Breast epithelium (tissue), 4 donors: ENCODE measurements at regions not wholly inside any gene's neighbourhood (a gene's known extent, or its start where the extent isn't known, plus 50 kb on each side); places are given as distances from the start of the nearest gene placed in this dataset.

Experiments
- DNase-seq, 2 donors: peaks; one replicate each; pipeline ENCODE4 v3.0.0-alpha.2; 2019; ENCODE audit warnings: low spot score in 2 of 2
- H3K27ac ChIP-seq, 2 donors: fragments of 200-600 bp; sonication (generic) in 1 of 2; one replicate each; pipeline ENCODE4 v1.5.1; 2016 to 2019; ENCODE audit warnings: mild to moderate bottlenecking in 1 of 2
- H3K27me3 ChIP-seq, 2 donors: fragments of 200-600 bp; sonication (generic) in 1 of 2; one replicate each; pipeline versions ENCODE4 v1.5.1 to v1.6.0; 2017 to 2019; ENCODE audit warnings: control low read depth in 1 of 2, mild to moderate bottlenecking in 1 of 2
- H3K36me3 ChIP-seq: fragments of 200-600 bp; one replicate; pipeline ENCODE4 v1.5.1; 2019
- H3K4me1 ChIP-seq, 2 donors: fragments of 200-600 bp; sonication (generic); one replicate each; pipeline ENCODE4 v1.5.1; 2016 to 2019; ENCODE audit warnings: control low read depth in 1 of 2
- H3K4me3 ChIP-seq, 3 donors: fragments of 200-600 bp; sonication (generic); 1 replicate in 2 of 3; 2 replicates in 1 of 3; pipeline ENCODE4 v1.5.1; 2016 to 2019; ENCODE audit warnings: mild to moderate bottlenecking in 3 of 3, moderate library complexity in 2 of 3
- H3K9me3 ChIP-seq, 2 donors: fragments of 200-600 bp; sonication (generic) in 1 of 2; one replicate each; pipeline ENCODE4 v1.5.1; 2016 to 2019; ENCODE audit warnings: control low read depth in 1 of 2
- CTCF ChIP-seq, 3 donors: fragments of 450-650 bp; IDR thresholded peaks; one replicate each; pipeline ENCODE4 v1.5.1; 2016 to 2017; ENCODE audit warnings: antibody characterized with exemption in 3 of 3, mild to moderate bottlenecking in 3 of 3, moderate library complexity in 3 of 3
- POLR2A ChIP-seq: fragments of 450-650 bp; IDR thresholded peaks from one replicate; pipeline ENCODE4 v1.6.1; 2016; ENCODE audit warnings: antibody characterized with exemption, mild to moderate bottlenecking, moderate library complexity
- POLR2AphosphoS5 ChIP-seq, 3 donors: sonication (generic); formaldehyde crosslinking; IDR thresholded peaks; one replicate each; pipeline ENCODE4 v1.6.1; 2017; ENCODE audit warnings: antibody characterized with exemption in 3 of 3
- intact Hi-C: fragments of 100-400 bp; cut with DNase I; formaldehyde crosslinking; loops from one replicate; pipeline ENCODE4 v1.15.1; 2023; ENCODE audit warnings: low total_unique reads

GRCh38 chr2:122480501-122481243, 725.2 kb downstream of the TSN start:
- no peaks in the 10 kb centered on the region for H3K36me3 ChIP-seq
- no peaks in the 10 kb centered on the region for H3K9me3 ChIP-seq
- H3K4me1 ChIP-seq, result no peaks in the 10 kb centered on the region
- TF ChIP-seq POLR2AphosphoS5 (IDR thresholded peaks at IDR 0.05) (no peak), POLR2A (no peak), CTCF (IDR thresholded peaks at IDR 0.05) (no peak)
- H3K27ac ChIP-seq, result no peak overlapping the region
- H3K4me3 ChIP-seq, result no peak overlapping the region
- DNase-seq, result no peak
- intact Hi-C loops, result loop anchor here (5.0 kb wide), 1 partner anchor 512 kb away; no protein-coding TSS in a partner anchor
- no peaks in the 10 kb centered on the region for H3K27me3 ChIP-seq

- Histone ChIP-seq H3K27ac (no peak overlapping the region), H3K4me3 (no peak overlapping the region), H3K36me3 (no peaks in the 10 kb centered on the region), H3K4me1 (no peaks in the 10 kb centered on the region), H3K9me3 (no peaks in the 10 kb centered on the region), H3K27me3 (no peaks in the 10 kb centered on the region)
- no peak for TF ChIP-seq POLR2A
- no peak for TF ChIP-seq POLR2AphosphoS5 (IDR thresholded peaks at IDR 0.05)
- TF ChIP-seq CTCF (IDR thresholded peaks at IDR 0.05), result no peak
- intact Hi-C loops, result loop anchor here (5.0 kb wide), 1 partner anchor 511 kb away; no protein-coding TSS in a partner anchor
- DNase-seq, result no peak
These were observed 725.8 kb downstream of the TSN start for GRCh38 chr2:122481244-122481622.

- H3K27me3 ChIP-seq, result no peaks in the 10 kb centered on the region
- intact Hi-C loops, result loop anchor here (5.0 kb wide), 1 partner anchor 511 kb away; no protein-coding TSS in a partner anchor
- no peaks in the 10 kb centered on the region for H3K4me1 ChIP-seq
- H3K4me3 ChIP-seq, result no peak overlapping the region
- no peak for TF ChIP-seq CTCF (IDR thresholded peaks at IDR 0.05)
- TF ChIP-seq POLR2AphosphoS5 (IDR thresholded peaks at IDR 0.05), result no peak
- no peak for TF ChIP-seq POLR2A
- no peaks in the 10 kb centered on the region for H3K9me3 ChIP-seq
- DNase-seq, result no peak
- no peak overlapping the region for H3K27ac ChIP-seq
- no peaks in the 10 kb centered on the region for H3K36me3 ChIP-seq
These were observed 726.3 kb downstream of the TSN start for GRCh38 chr2:122481717-122482116.

GRCh38 chr2:122486086-122486485, 730.6 kb downstream of the TSN start:
- Histone ChIP-seq H3K27me3 (no peaks in the 10 kb centered on the region), H3K36me3 (no peaks in the 10 kb centered on the region), H3K4me3 (no peak overlapping the region), H3K9me3 (no peaks in the 10 kb centered on the region), H3K27ac (no peak overlapping the region), H3K4me1 (no peaks in the 10 kb centered on the region)
- no peak for TF ChIP-seq CTCF (IDR thresholded peaks at IDR 0.05)
- TF ChIP-seq POLR2A, result no peak
- no peak for TF ChIP-seq POLR2AphosphoS5 (IDR thresholded peaks at IDR 0.05)
- intact Hi-C loops, result no loop called here
- DNase-seq, result no peak

GRCh38 chr2:122486705-122487415, 731.4 kb downstream of the TSN start:
- no peaks in the 10 kb centered on the region for H3K9me3 ChIP-seq
- H3K27ac ChIP-seq, result no peak overlapping the region
- no peaks in the 10 kb centered on the region for H3K27me3 ChIP-seq
- no peaks in the 10 kb centered on the region for H3K36me3 ChIP-seq
- TF ChIP-seq CTCF (IDR thresholded peaks at IDR 0.05), result no peak
- TF ChIP-seq POLR2A, result no peak
- no peak for TF ChIP-seq POLR2AphosphoS5 (IDR thresholded peaks at IDR 0.05)
- no peak overlapping the region for H3K4me3 ChIP-seq
- no peaks in the 10 kb centered on the region for H3K4me1 ChIP-seq
- intact Hi-C loops, result no loop called here
- no peak for DNase-seq
